ENCODE measurements at regions not wholly inside any gene's neighbourhood (a gene's known extent, or its start where the extent isn't known, plus 50 kb on each side); places are given as distances from the start of the nearest gene placed in this dataset.

DNA sequence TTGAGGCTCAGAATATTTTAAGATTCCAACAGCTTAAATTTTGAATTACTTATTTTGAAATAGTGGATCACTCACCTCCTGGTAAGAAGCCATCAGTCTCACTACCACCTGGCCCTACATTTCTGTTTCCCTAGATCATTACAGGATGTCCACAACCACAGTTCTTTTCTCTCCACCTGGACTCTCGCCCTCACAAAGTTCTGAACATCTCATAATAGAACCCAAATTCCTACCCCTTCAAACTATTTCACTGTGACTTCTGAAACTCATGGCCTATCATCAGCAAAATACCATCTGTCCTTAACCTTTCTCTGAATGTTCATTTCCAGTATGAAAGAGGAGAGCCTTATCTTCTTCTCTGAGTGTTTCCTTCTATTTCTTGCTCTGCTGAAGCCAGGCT, 299.2 kb upstream of the MGAT5 start:
- no peak for TF ChIP-seq CTCF (IDR thresholded peaks at IDR 0.05)
- no peak for TF ChIP-seq POLR2A (IDR thresholded peaks at IDR 0.05)
